ENCODE measurements at regions not wholly inside any gene's neighbourhood (a gene's known extent, or its start where the extent isn't known, plus 50 kb on each side); places are given as distances from the start of the nearest gene placed in this dataset.

- in situ Hi-C loops (cut with HindIII; ENCODE audit: low sequenced_read_pairs): no loop called here
- TF ChIP-seq CTCF (IDR thresholded peaks at IDR 0.05; ENCODE audit: low read depth, low read length): no peak
- no peak overlapping the region for H3K4me3 ChIP-seq (ENCODE audit: low read depth, low read length)
- DNase-seq (ENCODE audit: low read depth, low spot score): no peak
Observed at GRCh38 chr6:8336406-8337057, 98.8 kb downstream of the SLC35B3 start.

GRCh38 chr6:8335896-8336295, 99.4 kb downstream of the SLC35B3 start:
- H3K4me3 ChIP-seq (ENCODE audit: low read depth, low read length): no peak overlapping the region
- no peak for DNase-seq (ENCODE audit: low read depth, low spot score)
- no peak for TF ChIP-seq CTCF (IDR thresholded peaks at IDR 0.05; ENCODE audit: low read depth, low read length)
- in situ Hi-C loops (cut with HindIII; ENCODE audit: low sequenced_read_pairs): no loop called here

- DNase-seq (ENCODE audit: low read depth, low spot score): no peak
- H3K4me3 ChIP-seq (ENCODE audit: low read depth, low read length): no peak overlapping the region
- in situ Hi-C loops (cut with HindIII; ENCODE audit: low sequenced_read_pairs): no loop called here
- TF ChIP-seq CTCF (IDR thresholded peaks at IDR 0.05; ENCODE audit: low read depth, low read length): no peak
Observed at GRCh38 chr6:8335381-8335780, 100.0 kb downstream of the SLC35B3 start.

- in situ Hi-C loops (cut with HindIII; ENCODE audit: low sequenced_read_pairs): no loop called here
- H3K4me3 ChIP-seq (ENCODE audit: low read depth, low read length): no peak overlapping the region
- no peak for DNase-seq (ENCODE audit: low read depth, low spot score)
Observed at GRCh38 chr6:8334113-8334512, 101.2 kb downstream of the SLC35B3 start.

DNA sequence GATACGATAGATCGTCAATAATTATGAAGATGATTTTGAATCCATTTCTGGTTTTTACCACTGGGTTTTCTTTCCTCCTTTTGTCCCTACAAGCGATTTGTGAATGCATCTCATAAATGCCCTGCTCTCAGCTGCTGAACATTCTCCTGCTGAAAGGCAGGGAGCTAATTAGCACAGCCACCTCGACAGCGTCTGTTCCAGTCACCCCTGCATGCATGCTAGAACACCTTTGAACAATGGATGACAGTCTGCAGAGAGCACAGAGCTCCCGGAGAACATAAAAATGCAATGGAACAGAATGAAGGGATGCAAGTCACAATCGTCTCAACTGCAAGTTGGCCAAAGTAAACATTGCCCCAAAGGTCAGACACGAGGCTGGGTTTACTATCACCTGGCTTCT, 105.8 kb downstream of the SLC35B3 start:
- in situ Hi-C loops (cut with HindIII; ENCODE audit: low sequenced_read_pairs): no loop called here
- no peak overlapping the region for H3K4me3 ChIP-seq (ENCODE audit: low read depth, low read length)
- no peak for TF ChIP-seq CTCF (IDR thresholded peaks at IDR 0.05; ENCODE audit: low read depth, low read length)
- no peak for DNase-seq (ENCODE audit: low read depth, low spot score)

More at GRCh38 chr6:8334113-8334512, 101.2 kb downstream of the SLC35B3 start:
- no peak for TF ChIP-seq CTCF (IDR thresholded peaks at IDR 0.05; ENCODE audit: low read depth, low read length)

- DNase-seq (ENCODE audit: low read depth, low spot score): no peak
- in situ Hi-C loops (cut with HindIII; ENCODE audit: low sequenced_read_pairs): no loop called here
- TF ChIP-seq CTCF (IDR thresholded peaks at IDR 0.05; ENCODE audit: low read depth, low read length): no peak
- H3K4me3 ChIP-seq (ENCODE audit: low read depth, low read length): no peak overlapping the region
Observed at GRCh38 chr6:8325743-8326142, 109.6 kb downstream of the SLC35B3 start.
